ENCODE measurements at regions not wholly inside any gene's neighbourhood (a gene's known extent, or its start where the extent isn't known, plus 50 kb on each side); places are given as distances from the start of the nearest gene placed in this dataset.

GRCh38 chr13:30097701-30098100 is 209.7 kb downstream of the KATNAL1 start (continued):
- no peak for TF ChIP-seq ZNF462 (CRISPR knock-in tag; IDR thresholded peaks at IDR 0.05)

- no peaks in the 10 kb centered on the region for H3K36me3 ChIP-seq (ENCODE audit: insufficient read depth)
- Mint-ChIP-seq H3K4me3 (no peak overlapping the region), H3K9me3 (no peaks in the 10 kb centered on the region), H3K4me1 (peaks cover 4% of the 10 kb centered on the region; the same call in 1 of the 3 replicates), H3K36me3 (ENCODE audit: low read depth) (no peaks in the 10 kb centered on the region; the same call in 2 of the 3 replicates), H3K27ac (no peak overlapping the region), H3K27me3 (ENCODE audit: insufficient read depth, low read depth, poor library complexity) (peaks cover 4% of the 10 kb centered on the region)
- H3F3A ChIP-seq (replicated peaks; ENCODE audit: low read depth): no peaks in the 10 kb centered on the region
- DNase-seq (ENCODE audit: low spot score) (no peak), ATAC-seq (no peak)
- no peaks in the 10 kb centered on the region for H3K79me2 ChIP-seq (replicated peaks; ENCODE audit: insufficient read depth)
- no peaks in the 10 kb centered on the region for H3K4me1 ChIP-seq (ENCODE audit: insufficient read depth)
- H3K27me3 ChIP-seq (ENCODE audit: insufficient read depth): no peaks in the 10 kb centered on the region
- no peak overlapping the region for H3K4me3 ChIP-seq
- no peak overlapping the region for H3K4me2 ChIP-seq
- no peak overlapping the region for H2AFZ ChIP-seq
- H4K20me1 ChIP-seq (replicated peaks; ENCODE audit: insufficient read depth): no peaks in the 10 kb centered on the region
- TF ChIP-seq REST (IDR thresholded peaks at IDR 0.05; ENCODE audit: unreplicated experiment) (no peak), JUNB (IDR thresholded peaks at IDR 0.05; ENCODE audit: unreplicated experiment) (no peak)
- H3K9me2 ChIP-seq (ENCODE audit: insufficient read depth): 0 out of 2 replicates have a peak, but pooled peaks cover 3% of the 10 kb centered on the region
- H3K27ac ChIP-seq (ENCODE audit: low read depth): no peak overlapping the region
Observed at GRCh38 chr13:30097089-30097488, 210.3 kb downstream of the KATNAL1 start.

Measured in GM23338 (cell line).